NB4 (cell line): ENCODE measurements at regions not wholly inside any gene's neighbourhood (a gene's known extent, or its start where the extent isn't known, plus 50 kb on each side); places are given as distances from the start of the nearest gene placed in this dataset.

Experiments used
- DNase-seq: peaks from one replicate; pipeline ENCODE4 v3.0.0; 2010; ENCODE audit warnings: low read depth
- H3K4me3 ChIP-seq: one replicate; pipeline ENCODE4 v1.5.1; 2011; ENCODE audit warnings: mild to moderate bottlenecking, low read depth, low read length, moderate library complexity
- CTCF ChIP-seq: IDR thresholded peaks from one replicate; pipeline ENCODE4 v1.5.1; 2012; ENCODE audit warnings: low read depth, low read length
- MYC ChIP-seq: IDR thresholded peaks from 2 replicates; pipeline ENCODE4 v1.6.1; 2011; ENCODE audit warnings: low read depth, low read length
- POLR2A ChIP-seq: IDR thresholded peaks from 2 replicates; pipeline ENCODE4 v1.6.1; 2011; ENCODE audit warnings: mild to moderate bottlenecking; ENCODE audit not compliant: insufficient read length; ENCODE audit errors: extremely low read depth
- TF ChIP-seq, protein P1 (sequence below): IDR thresholded peaks from 2 replicates; pipeline ENCODE4 v1.6.1; 2011; ENCODE audit warnings: low read depth, low read length

DNA sequence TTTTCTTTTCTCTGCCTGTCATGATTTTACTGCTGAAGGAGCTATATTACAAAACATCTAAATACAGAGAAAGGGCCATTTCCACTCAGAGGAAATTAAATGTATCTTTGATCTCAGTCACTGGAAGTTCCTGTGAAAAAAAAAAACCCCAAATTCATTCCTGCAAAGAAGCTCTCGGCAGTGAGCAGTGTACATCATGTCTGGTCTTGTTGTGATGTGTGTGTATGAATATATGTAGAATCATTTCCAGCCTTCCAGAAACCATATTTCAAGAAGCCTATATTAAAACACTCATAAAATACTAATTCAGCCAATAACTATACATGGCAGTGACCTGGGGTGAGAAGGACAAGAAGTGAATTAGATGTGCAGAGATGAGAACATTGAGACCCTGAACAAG, 393.2 kb upstream of the TENM4 start:
- no peak overlapping the region for H3K4me3 ChIP-seq
- DNase-seq, result no peak
- TF ChIP-seq CTCF, result no peak

DNA sequence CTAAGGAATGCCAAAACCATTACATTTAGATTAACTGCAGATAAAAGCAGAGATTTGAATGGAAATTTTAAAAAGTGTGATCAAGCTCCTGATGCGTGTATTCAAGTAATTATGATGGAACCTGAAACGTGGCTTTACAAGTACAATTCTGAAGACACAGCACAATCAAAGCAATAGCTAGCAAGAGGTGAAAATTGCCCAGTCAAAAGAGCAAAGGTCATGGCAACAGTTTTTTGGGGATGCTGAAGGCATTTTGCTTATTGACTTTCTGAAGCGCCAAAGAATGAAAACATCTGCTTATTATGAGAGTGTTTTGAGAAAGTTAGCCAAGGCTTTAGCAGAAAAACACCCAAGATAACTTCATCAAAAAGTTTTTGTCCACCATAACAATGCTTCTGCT, 389.6 kb upstream of the TENM4 start:
- no peak for DNase-seq
- no peak for TF ChIP-seq POLR2A
- no peak for TF ChIP-seq CTCF
- no peak for TF ChIP-seq MYC
- TF ChIP-seq, protein P1, sequence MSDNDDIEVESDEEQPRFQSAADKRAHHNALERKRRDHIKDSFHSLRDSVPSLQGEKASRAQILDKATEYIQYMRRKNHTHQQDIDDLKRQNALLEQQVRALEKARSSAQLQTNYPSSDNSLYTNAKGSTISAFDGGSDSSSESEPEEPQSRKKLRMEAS, result no peak
- no peak overlapping the region for H3K4me3 ChIP-seq

DNA sequence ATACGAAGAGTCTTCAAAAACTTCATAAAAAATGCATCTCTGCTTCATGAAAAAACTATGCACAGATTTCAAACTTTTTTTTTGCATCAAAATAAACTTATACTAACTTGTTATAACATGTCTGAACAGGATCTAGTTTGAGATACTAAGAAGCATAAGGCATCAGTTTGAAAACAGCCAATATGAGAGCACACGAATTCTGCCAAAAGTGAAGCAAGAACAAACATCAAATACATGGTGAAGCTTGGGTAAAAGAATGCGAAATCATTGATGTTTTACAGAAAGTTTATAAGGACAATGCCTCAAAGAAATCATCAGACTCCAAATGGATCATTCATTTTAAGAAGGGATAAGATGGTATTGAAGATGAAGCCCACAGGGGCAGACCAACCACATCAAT, 389.1 kb upstream of the TENM4 start:
- no peak for DNase-seq
- no peak overlapping the region for H3K4me3 ChIP-seq
- TF ChIP-seq, protein P1, result no peak

DNA sequence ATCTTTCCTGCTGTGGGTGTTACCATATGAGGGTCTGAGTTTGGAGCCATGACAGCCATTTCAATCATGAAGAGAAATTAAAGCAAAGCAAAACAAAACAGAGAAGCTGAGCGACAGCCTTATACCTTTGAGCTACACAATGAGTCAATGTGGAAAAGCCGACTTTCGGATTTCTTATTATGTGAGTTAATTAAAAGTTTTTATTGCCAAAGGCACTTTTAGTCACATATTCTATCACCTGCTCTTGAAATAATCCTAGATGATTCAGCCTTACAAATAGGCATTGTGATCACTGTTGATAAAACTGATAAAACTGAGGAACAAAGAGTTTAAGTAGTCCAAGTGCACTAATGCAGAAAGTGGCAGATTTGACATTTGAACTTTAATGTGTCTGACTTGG, 381.9 kb upstream of the TENM4 start:
- H3K4me3 ChIP-seq, result no peak overlapping the region
- no peak for TF ChIP-seq CTCF
- TF ChIP-seq, protein P1, result no peak
- TF ChIP-seq POLR2A, result no peak
- no peak for TF ChIP-seq MYC
- DNase-seq, result no peak

GRCh38 chr11:79813551-79813950, 372.7 kb upstream of the TENM4 start:
- DNase-seq, result no peak
- TF ChIP-seq MYC (no peak), CTCF (no peak), POLR2A (no peak)
- H3K4me3 ChIP-seq, result no peak overlapping the region

- no peak for TF ChIP-seq POLR2A
- no peak for TF ChIP-seq MYC
- TF ChIP-seq CTCF, result no peak
- TF ChIP-seq, protein P1, result no peak
- H3K4me3 ChIP-seq, result no peak overlapping the region
- DNase-seq, result no peak
Observed at GRCh38 chr11:79809487-79809886, 368.7 kb upstream of the TENM4 start.

DNA sequence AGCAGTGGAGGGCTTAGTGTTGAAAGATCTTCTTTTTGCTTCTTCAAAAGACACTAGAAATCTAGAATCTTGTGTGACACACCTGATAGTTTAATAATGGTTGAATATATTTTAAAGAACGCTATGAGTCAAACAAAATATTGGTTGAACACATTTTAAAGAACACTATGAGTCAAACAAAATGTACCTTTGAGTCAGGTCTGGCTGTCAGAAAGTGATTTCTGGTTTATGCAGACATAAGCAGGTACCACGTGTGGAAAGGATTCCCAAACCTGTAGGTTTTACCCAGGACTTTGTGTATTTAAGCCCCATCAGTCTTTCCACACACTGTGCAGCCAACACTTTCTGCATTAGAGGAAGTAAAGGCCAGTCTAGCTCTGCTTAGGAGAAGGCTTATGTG, 366.7 kb upstream of the TENM4 start:
- TF ChIP-seq CTCF (no peak), POLR2A (no peak)
- TF ChIP-seq, protein P1, result no peak
- DNase-seq, result no peak
- H3K4me3 ChIP-seq, result no peak overlapping the region
